SU-DHL-6 (cell line): ENCODE measurements at regions not wholly inside any gene's neighbourhood (a gene's known extent, or its start where the extent isn't known, plus 50 kb on each side); places are given as distances from the start of the nearest gene placed in this dataset.

Experiments used
- H2AFZ ChIP-seq: fragments of 200-600 bp; sonication (generic); 2 replicates; pipeline ENCODE4 v1.6.1; 2014; ENCODE audit warnings: low read depth, mild to moderate bottlenecking, moderate library complexity, mixed read lengths, antibody characterized with exemption, low read length; ENCODE audit not compliant: severe bottlenecking
- H3F3A ChIP-seq: fragments of 200-600 bp; shearing (Covaris generic); 2 replicates; pipeline ENCODE4 v1.6.0; 2016; ENCODE audit warnings: antibody characterized with exemption, mild to moderate bottlenecking; ENCODE audit not compliant: insufficient read depth
- H3K27ac ChIP-seq: fragments of 200-600 bp; sonication (generic); 2 replicates; pipeline ENCODE4 v1.5.1; 2016; ENCODE audit warnings: low read depth, mild to moderate bottlenecking, low read length, moderate library complexity, mixed read lengths
- H3K27me3 ChIP-seq: fragments of 200-600 bp; sonication (generic), shearing (Covaris generic); 2 replicates; pipeline ENCODE4 v1.6.0; 2014; ENCODE audit warnings: mild to moderate bottlenecking, low read length
- H3K36me3 ChIP-seq: fragments of 200-600 bp; sonication (generic); 2 replicates; pipeline ENCODE4 v1.6.1; 2014; ENCODE audit warnings: mild to moderate bottlenecking, low read length, mixed read lengths
- H3K4me2 ChIP-seq: fragments of 300-600, 200-600 bp; shearing (Covaris generic), sonication (generic); 2 replicates; pipeline ENCODE4 v1.6.0; 2014; ENCODE audit warnings: low read length, low read depth, mild to moderate bottlenecking; ENCODE audit not compliant: poor library complexity, severe bottlenecking
- H3K4me3 ChIP-seq: fragments of 200-600 bp; sonication (generic); 2 replicates; pipeline ENCODE4 v1.5.1; 2014; ENCODE audit warnings: antibody characterized with exemption, low read length, mild to moderate bottlenecking, mixed read lengths; ENCODE audit not compliant: insufficient read depth, poor library complexity, severe bottlenecking
- H3K79me2 ChIP-seq: fragments of 200-600 bp; sonication (generic); 2 replicates; pipeline ENCODE4 v1.6.1; 2014; ENCODE audit warnings: mild to moderate bottlenecking, low read length, moderate library complexity; ENCODE audit not compliant: insufficient read depth
- H3K9ac ChIP-seq: fragments of 200-600 bp; sonication (generic); 2 replicates; pipeline ENCODE4 v1.7.0; 2014; ENCODE audit warnings: mild to moderate bottlenecking, low read length
- H3K9me2 ChIP-seq: fragments of 200-600 bp; sonication (generic); replicated peaks from 2 replicates; pipeline ENCODE4 v1.6.1; 2014; ENCODE audit warnings: low read length; ENCODE audit not compliant: insufficient read depth
- H3K9me3 ChIP-seq: fragments of 200-600 bp; sonication (generic); 2 replicates; pipeline ENCODE4 v1.6.1; 2014; ENCODE audit warnings: low read length, mixed read lengths; ENCODE audit not compliant: insufficient read depth
- H4K20me1 ChIP-seq: fragments of 200-600 bp; sonication (generic); 2 replicates; pipeline ENCODE4 v1.6.1; 2014; ENCODE audit warnings: low read depth, mild to moderate bottlenecking, antibody characterized with exemption, low read length, moderate library complexity, mixed read lengths
- EZH2phosphoT487 ChIP-seq: fragments of 200-600 bp; sonication (generic), shearing (Covaris generic); conservative IDR thresholded peaks from 2 replicates; pipeline ENCODE4 v1.6.1; 2018; ENCODE audit warnings: mild to moderate bottlenecking, antibody characterized with exemption, low read length, moderate library complexity, mixed read lengths
- TF ChIP-seq, protein P1 (sequence below): fragments of 200-600 bp; sonication (generic); IDR thresholded peaks from one replicate; pipeline ENCODE4 v1.5.1; 2017; ENCODE audit warnings: antibody characterized with exemption, mild to moderate bottlenecking, low read length, moderate library complexity; ENCODE audit not compliant: insufficient read depth, poor library complexity, severe bottlenecking

GRCh38 chr9:105172436-105172835 lies 72.0 kb upstream of the SLC44A1 start:
- H3K4me2 ChIP-seq: no peak overlapping the region
- no peaks in the 10 kb centered on the region for H3K36me3 ChIP-seq
- no peaks in the 10 kb centered on the region for H3K9me3 ChIP-seq
- H3K27me3 ChIP-seq: no peaks in the 10 kb centered on the region
- no peaks in the 10 kb centered on the region for H3F3A ChIP-seq
- no peak overlapping the region for H3K9ac ChIP-seq
- no peaks in the 10 kb centered on the region for H3K79me2 ChIP-seq
- H2AFZ ChIP-seq: no peak overlapping the region
- TF ChIP-seq, protein P1, sequence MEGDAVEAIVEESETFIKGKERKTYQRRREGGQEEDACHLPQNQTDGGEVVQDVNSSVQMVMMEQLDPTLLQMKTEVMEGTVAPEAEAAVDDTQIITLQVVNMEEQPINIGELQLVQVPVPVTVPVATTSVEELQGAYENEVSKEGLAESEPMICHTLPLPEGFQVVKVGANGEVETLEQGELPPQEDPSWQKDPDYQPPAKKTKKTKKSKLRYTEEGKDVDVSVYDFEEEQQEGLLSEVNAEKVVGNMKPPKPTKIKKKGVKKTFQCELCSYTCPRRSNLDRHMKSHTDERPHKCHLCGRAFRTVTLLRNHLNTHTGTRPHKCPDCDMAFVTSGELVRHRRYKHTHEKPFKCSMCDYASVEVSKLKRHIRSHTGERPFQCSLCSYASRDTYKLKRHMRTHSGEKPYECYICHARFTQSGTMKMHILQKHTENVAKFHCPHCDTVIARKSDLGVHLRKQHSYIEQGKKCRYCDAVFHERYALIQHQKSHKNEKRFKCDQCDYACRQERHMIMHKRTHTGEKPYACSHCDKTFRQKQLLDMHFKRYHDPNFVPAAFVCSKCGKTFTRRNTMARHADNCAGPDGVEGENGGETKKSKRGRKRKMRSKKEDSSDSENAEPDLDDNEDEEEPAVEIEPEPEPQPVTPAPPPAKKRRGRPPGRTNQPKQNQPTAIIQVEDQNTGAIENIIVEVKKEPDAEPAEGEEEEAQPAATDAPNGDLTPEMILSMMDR: no peak
- no peaks in the 10 kb centered on the region for H4K20me1 ChIP-seq
- no peak overlapping the region for H3K4me3 ChIP-seq
- no peaks in the 10 kb centered on the region for H3K9me2 ChIP-seq
- H3K27ac ChIP-seq: no peak overlapping the region

DNA sequence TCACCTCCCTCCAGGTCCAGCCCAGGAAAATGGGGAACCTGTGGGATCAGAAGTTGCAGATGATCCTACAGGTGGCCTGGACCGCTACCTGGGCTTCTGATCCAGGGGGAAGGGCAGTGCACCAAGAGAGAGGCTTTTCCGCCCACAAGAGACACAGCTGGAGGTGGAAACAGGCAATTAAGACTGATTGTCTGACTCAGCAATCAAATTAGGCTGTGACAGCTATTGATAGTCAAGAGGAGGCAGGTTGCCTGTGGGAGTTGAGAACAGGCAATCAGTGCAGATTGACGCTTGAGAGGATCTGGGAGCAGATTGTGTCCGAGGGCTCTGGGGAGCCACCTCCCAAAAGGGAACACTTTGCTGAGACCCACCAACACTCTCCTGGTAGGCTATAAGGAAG lies 71.1 kb upstream of the SLC44A1 start:
- H3K9ac ChIP-seq: no peak overlapping the region
- H3K27ac ChIP-seq: no peak overlapping the region
- H2AFZ ChIP-seq: no peak overlapping the region
- H3K27me3 ChIP-seq: no peaks in the 10 kb centered on the region
- TF ChIP-seq, protein P1: no peak
- no peak for TF ChIP-seq EZH2phosphoT487
- no peaks in the 10 kb centered on the region for H3F3A ChIP-seq
- no peaks in the 10 kb centered on the region for H4K20me1 ChIP-seq
- H3K9me3 ChIP-seq: no peaks in the 10 kb centered on the region
- no peak overlapping the region for H3K4me2 ChIP-seq
- H3K79me2 ChIP-seq: no peaks in the 10 kb centered on the region
- no peaks in the 10 kb centered on the region for H3K36me3 ChIP-seq
- H3K9me2 ChIP-seq: no peaks in the 10 kb centered on the region
- H3K4me3 ChIP-seq: no peak overlapping the region

- no peak overlapping the region for H2AFZ ChIP-seq
- H3K36me3 ChIP-seq: no peaks in the 10 kb centered on the region
- H3K4me3 ChIP-seq: no peak overlapping the region
- no peaks in the 10 kb centered on the region for H4K20me1 ChIP-seq
- H3K4me2 ChIP-seq: no peak overlapping the region
- no peak for TF ChIP-seq EZH2phosphoT487
- TF ChIP-seq, protein P1: no peak
- H3K27ac ChIP-seq: no peak overlapping the region
- H3K9me2 ChIP-seq: no peaks in the 10 kb centered on the region
- H3K27me3 ChIP-seq: no peaks in the 10 kb centered on the region
- H3K9ac ChIP-seq: no peak overlapping the region
- H3F3A ChIP-seq: no peaks in the 10 kb centered on the region
- no peaks in the 10 kb centered on the region for H3K79me2 ChIP-seq
- no peaks in the 10 kb centered on the region for H3K9me3 ChIP-seq
Observed at GRCh38 chr9:105173826-105174225, 70.6 kb upstream of the SLC44A1 start.

GRCh38 chr9:105176194-105176593 lies 68.3 kb upstream of the SLC44A1 start:
- Histone ChIP-seq H3K4me2 (no peak overlapping the region), H3K27me3 (no peaks in the 10 kb centered on the region), H3K27ac (no peak overlapping the region), H3F3A (no peaks in the 10 kb centered on the region), H2AFZ (no peak overlapping the region), H4K20me1 (no peaks in the 10 kb centered on the region), H3K36me3 (no peaks in the 10 kb centered on the region), H3K9ac (no peak overlapping the region), H3K9me2 (no peaks in the 10 kb centered on the region), H3K79me2 (no peaks in the 10 kb centered on the region), H3K4me3 (no peak overlapping the region), H3K9me3 (no peaks in the 10 kb centered on the region)
- no peak for TF ChIP-seq EZH2phosphoT487
- TF ChIP-seq, protein P1: no peak
